ENCODE measurements at regions not wholly inside any gene's neighbourhood (a gene's known extent, or its start where the extent isn't known, plus 50 kb on each side); places are given as distances from the start of the nearest gene placed in this dataset.

- no peaks in the 10 kb centered on the region for H3K4me1 ChIP-seq (ENCODE audit: control insufficient read depth, low read length)
- no peaks in the 10 kb centered on the region for H3K9me2 ChIP-seq (replicated peaks; ENCODE audit: control insufficient read depth, low read length)
- H3K36me3 ChIP-seq (ENCODE audit: control insufficient read depth, low read length): no peaks in the 10 kb centered on the region
- 0 out of 2 replicates have a peak, but pooled peaks cover 3% of the 10 kb centered on the region for H3K27me3 ChIP-seq (ENCODE audit: control insufficient read depth, low read length)
- no peaks in the 10 kb centered on the region for H4K20me1 ChIP-seq (ENCODE audit: control insufficient read depth, insufficient read depth, low read depth, low read length)
- no peaks in the 10 kb centered on the region for H3K79me2 ChIP-seq (ENCODE audit: control insufficient read depth, low read length)
- no peak overlapping the region for H3K4me3 ChIP-seq (ENCODE audit: low read length)
- H3K27ac ChIP-seq (ENCODE audit: low read depth, low read length): no peak overlapping the region
- H3K4me2 ChIP-seq (ENCODE audit: low read length): no peak overlapping the region
- TF ChIP-seq EZH2phosphoT487 (IDR thresholded peaks at IDR 0.05; ENCODE audit: borderline replicate concordance, low read length) (no peak), CTCF (IDR thresholded peaks at IDR 0.05; ENCODE audit: low read depth, low read length, poor library complexity, severe bottlenecking) (no peak)
- H3F3A ChIP-seq (ENCODE audit: control insufficient read depth, insufficient read depth): no peaks in the 10 kb centered on the region
- no peaks in the 10 kb centered on the region for H3K9me3 ChIP-seq (ENCODE audit: control insufficient read depth, insufficient read depth, low read length)
Measured at GRCh38 chr6:8269872-8270454, 165.4 kb downstream of the SLC35B3 start.

GRCh38 chr6:8269094-8269493 lies 166.3 kb downstream of the SLC35B3 start:
- Histone ChIP-seq H3K4me3 (ENCODE audit: low read length) (no peak overlapping the region), H3F3A (ENCODE audit: control insufficient read depth, insufficient read depth) (no peaks in the 10 kb centered on the region), H3K79me2 (ENCODE audit: control insufficient read depth, low read length) (no peaks in the 10 kb centered on the region), H3K4me2 (ENCODE audit: low read length) (no peak overlapping the region), H3K36me3 (ENCODE audit: control insufficient read depth, low read length) (no peaks in the 10 kb centered on the region), H3K27me3 (ENCODE audit: control insufficient read depth, low read length) (0 out of 2 replicates have a peak, but pooled peaks cover 3% of the 10 kb centered on the region), H3K9me3 (ENCODE audit: control insufficient read depth, insufficient read depth, low read length) (no peaks in the 10 kb centered on the region), H3K27ac (ENCODE audit: low read depth, low read length) (no peak overlapping the region), H3K4me1 (ENCODE audit: control insufficient read depth, low read length) (no peaks in the 10 kb centered on the region), H4K20me1 (ENCODE audit: control insufficient read depth, insufficient read depth, low read depth, low read length) (no peaks in the 10 kb centered on the region), H3K9me2 (replicated peaks; ENCODE audit: control insufficient read depth, low read length) (no peaks in the 10 kb centered on the region)
- TF ChIP-seq CTCF (IDR thresholded peaks at IDR 0.05; ENCODE audit: low read depth, low read length, poor library complexity, severe bottlenecking) (no peak), EZH2phosphoT487 (IDR thresholded peaks at IDR 0.05; ENCODE audit: borderline replicate concordance, low read length) (no peak)

- Histone ChIP-seq H3K4me3 (ENCODE audit: low read length) (no peak overlapping the region), H3K27ac (ENCODE audit: low read depth, low read length) (no peak overlapping the region), H3K9me3 (ENCODE audit: control insufficient read depth, insufficient read depth, low read length) (no peaks in the 10 kb centered on the region), H3K4me2 (ENCODE audit: low read length) (no peak overlapping the region), H3K4me1 (ENCODE audit: control insufficient read depth, low read length) (no peaks in the 10 kb centered on the region), H3F3A (ENCODE audit: control insufficient read depth, insufficient read depth) (no peaks in the 10 kb centered on the region), H4K20me1 (ENCODE audit: control insufficient read depth, insufficient read depth, low read depth, low read length) (no peaks in the 10 kb centered on the region), H3K36me3 (ENCODE audit: control insufficient read depth, low read length) (no peaks in the 10 kb centered on the region), H3K79me2 (ENCODE audit: control insufficient read depth, low read length) (no peaks in the 10 kb centered on the region), H3K27me3 (ENCODE audit: control insufficient read depth, low read length) (0 out of 2 replicates have a peak, but pooled peaks cover 3% of the 10 kb centered on the region), H3K9me2 (replicated peaks; ENCODE audit: control insufficient read depth, low read length) (no peaks in the 10 kb centered on the region)
- no peak for TF ChIP-seq EZH2phosphoT487 (IDR thresholded peaks at IDR 0.05; ENCODE audit: borderline replicate concordance, low read length)
- no peak for TF ChIP-seq CTCF (IDR thresholded peaks at IDR 0.05; ENCODE audit: low read depth, low read length, poor library complexity, severe bottlenecking)
Measured at GRCh38 chr6:8268606-8269005, 166.3 kb upstream of the EEF1E1 start.

All from DOHH2 (cell line).